GM06990 (cell line): ENCODE measurements at regions not wholly inside any gene's neighbourhood (a gene's known extent, or its start where the extent isn't known, plus 50 kb on each side); places are given as distances from the start of the nearest gene placed in this dataset.

Source experiments
- DNase-seq: peaks from one replicate; pipeline ENCODE4 v3.0.0-alpha.2; 2011; ENCODE audit not compliant: insufficient read length; ENCODE audit errors: extremely low read depth
- H3K27me3 ChIP-seq: replicated peaks from 2 replicates; pipeline ENCODE4 v1.6.0; 2011; ENCODE audit warnings: low read length; ENCODE audit not compliant: control insufficient read depth, insufficient read depth
- H3K36me3 ChIP-seq: 2 replicates; pipeline ENCODE4 v1.5.1; 2011; ENCODE audit warnings: low read length; ENCODE audit not compliant: control insufficient read depth, insufficient read depth
- H3K4me3 ChIP-seq: replicated peaks from 2 replicates; pipeline ENCODE4 v1.5.1; 2011; ENCODE audit warnings: low read depth, mild to moderate bottlenecking, control low read depth, low read length
- TF ChIP-seq, protein P1 (sequence below): IDR thresholded peaks from 2 replicates; pipeline ENCODE4 v1.5.1; 2011; ENCODE audit warnings: low read length, control low read depth, mild to moderate bottlenecking, inconsistent platforms; ENCODE audit not compliant: insufficient read depth, poor library complexity, severe bottlenecking

GRCh38 chr9:19937121-19937520 lies 148.3 kb upstream of the SLC24A2 start:
- H3K36me3 ChIP-seq: no peaks in the 10 kb centered on the region
- TF ChIP-seq, protein P1, sequence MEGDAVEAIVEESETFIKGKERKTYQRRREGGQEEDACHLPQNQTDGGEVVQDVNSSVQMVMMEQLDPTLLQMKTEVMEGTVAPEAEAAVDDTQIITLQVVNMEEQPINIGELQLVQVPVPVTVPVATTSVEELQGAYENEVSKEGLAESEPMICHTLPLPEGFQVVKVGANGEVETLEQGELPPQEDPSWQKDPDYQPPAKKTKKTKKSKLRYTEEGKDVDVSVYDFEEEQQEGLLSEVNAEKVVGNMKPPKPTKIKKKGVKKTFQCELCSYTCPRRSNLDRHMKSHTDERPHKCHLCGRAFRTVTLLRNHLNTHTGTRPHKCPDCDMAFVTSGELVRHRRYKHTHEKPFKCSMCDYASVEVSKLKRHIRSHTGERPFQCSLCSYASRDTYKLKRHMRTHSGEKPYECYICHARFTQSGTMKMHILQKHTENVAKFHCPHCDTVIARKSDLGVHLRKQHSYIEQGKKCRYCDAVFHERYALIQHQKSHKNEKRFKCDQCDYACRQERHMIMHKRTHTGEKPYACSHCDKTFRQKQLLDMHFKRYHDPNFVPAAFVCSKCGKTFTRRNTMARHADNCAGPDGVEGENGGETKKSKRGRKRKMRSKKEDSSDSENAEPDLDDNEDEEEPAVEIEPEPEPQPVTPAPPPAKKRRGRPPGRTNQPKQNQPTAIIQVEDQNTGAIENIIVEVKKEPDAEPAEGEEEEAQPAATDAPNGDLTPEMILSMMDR: no peak
- H3K27me3 ChIP-seq: no peaks in the 10 kb centered on the region

GRCh38 chr9:19936598-19936997 lies 147.8 kb upstream of the SLC24A2 start:
- Histone ChIP-seq H3K4me3 (no peak overlapping the region), H3K36me3 (no peaks in the 10 kb centered on the region), H3K27me3 (no peaks in the 10 kb centered on the region)
- DNase-seq: no peak
- TF ChIP-seq, protein P1: no peak

More at GRCh38 chr9:19937121-19937520, 148.3 kb upstream of the SLC24A2 start:
- H3K4me3 ChIP-seq: no peak overlapping the region
- no peak for DNase-seq

- Histone ChIP-seq H3K27me3 (no peaks in the 10 kb centered on the region), H3K4me3 (no peak overlapping the region), H3K36me3 (no peaks in the 10 kb centered on the region)
- no peak for DNase-seq
- TF ChIP-seq, protein P1: no peak
These were observed 146.6 kb upstream of the SLC24A2 start for GRCh38 chr9:19935422-19935821.

- no peaks in the 10 kb centered on the region for H3K27me3 ChIP-seq
- no peak for DNase-seq
- H3K36me3 ChIP-seq: no peaks in the 10 kb centered on the region
- TF ChIP-seq, protein P1: no peak
- H3K4me3 ChIP-seq: no peak overlapping the region
These were observed 145.5 kb upstream of the SLC24A2 start for GRCh38 chr9:19934301-19934871.

GRCh38 chr9:19931098-19931890 lies 142.5 kb upstream of the SLC24A2 start:
- no peak overlapping the region for H3K4me3 ChIP-seq
- no peak for DNase-seq
- no peaks in the 10 kb centered on the region for H3K36me3 ChIP-seq
- TF ChIP-seq, protein P1: no peak
- no peaks in the 10 kb centered on the region for H3K27me3 ChIP-seq
